DMS79 treated with DMSO at 0.1 percent for 48 hours (cell line): ENCODE measurements at regions not wholly inside any gene's neighbourhood (a gene's known extent, or its start where the extent isn't known, plus 50 kb on each side); places are given as distances from the start of the nearest gene placed in this dataset.

Experiments
- DNase-seq: peaks from one replicate; lab custom pipeline; 2025; lab: John Stamatoyannopoulos, UW

DNA sequence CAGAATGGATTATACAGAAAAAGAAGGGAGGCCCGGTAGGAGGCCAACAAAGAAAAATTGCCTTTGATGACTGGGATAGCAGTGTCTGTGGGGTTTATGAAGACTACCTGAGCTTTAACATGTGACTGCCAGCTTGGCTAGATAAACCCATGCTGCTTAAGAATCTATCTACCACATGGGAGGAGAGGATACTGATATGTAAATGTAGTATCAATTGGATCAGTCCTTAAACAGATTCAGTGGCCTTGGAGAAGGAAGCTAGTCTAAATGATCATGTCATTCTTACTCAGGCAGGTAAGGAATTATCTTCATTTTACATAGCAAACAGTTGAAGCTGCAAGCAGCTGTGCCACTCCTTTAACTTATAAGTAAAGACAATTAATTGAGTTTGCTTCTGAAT is 50.0 kb upstream of the SYNPR start:
- DNase-seq, result no peak
